Germinal center (tissue), 1 donor: ENCODE measurements at regions not wholly inside any gene's neighbourhood (a gene's known extent, or its start where the extent isn't known, plus 50 kb on each side); places are given as distances from the start of the nearest gene placed in this dataset.

Experiments used
- DNase-seq: peaks from one replicate; pipeline ENCODE4 v3.0.0; 2012; ENCODE audit warnings: mixed read lengths, low spot score

DNA sequence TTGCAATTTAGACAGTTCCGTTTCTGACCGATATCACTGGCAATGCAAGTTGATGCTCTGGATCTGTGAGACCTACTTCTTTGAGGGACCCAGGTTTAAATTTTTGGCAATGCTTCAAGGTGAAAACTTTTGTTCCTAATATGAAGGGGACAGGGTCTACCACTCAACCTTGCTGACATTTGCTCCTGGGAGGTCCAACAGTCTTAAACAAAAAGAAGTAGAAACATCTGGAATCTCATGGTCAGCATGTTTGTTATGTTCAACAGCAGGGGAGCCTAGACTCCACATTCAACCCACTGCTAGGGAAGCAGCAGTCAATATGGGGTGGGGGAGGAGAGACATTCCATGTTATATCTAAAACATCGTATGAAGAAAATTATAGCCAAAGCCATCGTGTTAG lies 196.4 kb downstream of the SIM1 start:
- no peak for DNase-seq

DNA sequence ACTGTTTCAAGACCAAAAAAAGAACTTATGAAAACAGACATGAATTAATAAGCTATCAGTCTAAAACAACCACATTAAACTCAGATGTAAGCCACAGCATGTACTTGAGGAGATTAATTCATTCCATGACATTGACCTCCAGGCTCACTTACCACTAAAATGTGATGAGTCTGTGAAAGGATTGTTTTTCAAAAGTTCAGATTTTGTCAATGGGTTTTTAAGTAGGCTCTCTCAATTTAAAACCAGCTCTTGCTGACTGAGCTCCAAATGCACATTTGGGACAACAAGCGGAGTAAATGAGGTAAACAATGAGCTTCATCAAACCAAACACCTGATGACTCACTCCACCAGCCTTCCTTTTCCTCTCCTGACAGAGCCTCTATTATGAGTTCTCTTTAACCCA lies 197.0 kb downstream of the SIM1 start:
- no peak for DNase-seq

DNA sequence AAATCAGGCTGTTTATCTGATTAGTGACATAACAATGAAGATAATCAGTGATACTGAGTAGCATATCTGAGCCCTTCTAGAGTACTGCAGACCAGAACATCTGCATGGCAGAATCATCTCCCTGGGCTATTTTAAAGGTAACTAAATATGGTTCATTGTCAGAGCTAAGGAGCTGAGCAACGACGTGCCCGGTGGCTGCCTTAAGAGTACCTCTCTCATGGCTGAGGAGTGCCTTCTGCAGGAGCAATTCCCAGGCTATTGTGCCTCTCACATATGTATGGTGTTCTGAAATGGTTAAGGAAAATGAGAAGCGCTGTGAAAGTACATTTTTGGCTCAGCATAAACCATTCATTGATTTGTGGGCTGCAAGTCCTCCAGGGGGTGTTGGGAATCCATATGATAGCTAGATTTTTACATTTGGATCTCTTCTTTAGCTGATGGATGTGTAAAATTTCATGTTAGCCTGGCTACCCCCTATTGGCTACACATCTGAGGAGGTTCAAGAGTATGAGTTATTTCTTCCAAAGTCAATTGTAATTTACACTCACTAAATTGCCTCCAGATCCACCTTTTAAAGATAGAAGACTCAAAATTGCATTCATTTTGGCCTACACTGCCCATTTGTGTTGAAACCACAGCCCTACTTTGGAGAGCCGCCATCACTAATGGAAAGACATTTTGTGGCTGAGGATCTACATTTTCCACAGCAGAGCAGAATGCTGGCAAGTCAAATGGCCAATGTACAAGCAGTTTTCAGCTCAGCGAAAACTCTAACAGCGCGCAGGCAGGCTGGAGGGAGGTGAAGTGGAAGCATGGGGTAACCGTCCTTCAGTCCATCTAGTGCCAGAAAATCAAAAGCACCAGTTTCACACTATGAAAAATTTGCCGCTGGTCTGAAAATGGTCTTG lies 198.0 kb downstream of the SIM1 start:
- DNase-seq = no peak

DNA sequence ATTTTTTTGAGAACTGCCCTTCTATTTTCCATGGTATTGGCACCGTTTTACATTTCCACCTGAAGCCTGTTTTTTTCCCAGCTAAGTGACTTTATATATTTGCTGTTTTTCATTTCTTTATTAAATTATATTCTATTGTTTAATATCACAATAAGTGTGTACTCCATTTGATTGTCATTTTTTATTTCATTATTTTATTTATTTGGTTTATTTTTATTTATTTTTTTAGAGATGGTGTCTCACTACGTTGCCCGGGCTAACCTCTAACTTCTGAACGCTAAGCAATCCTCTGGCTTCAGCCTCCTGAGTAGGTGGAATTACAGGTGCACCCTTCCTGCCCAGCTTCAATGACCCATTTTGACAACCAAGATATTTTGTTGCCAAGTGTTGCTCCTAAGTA lies 202.6 kb downstream of the SIM1 start:
- DNase-seq = no peak

GRCh38 chr6:100261486-100261885 lies 203.2 kb downstream of the SIM1 start:
- DNase-seq = no peak

- no peak for DNase-seq
These were observed 204.1 kb downstream of the SIM1 start for GRCh38 chr6:100260584-100260983.

- no peak for DNase-seq
These were observed 204.9 kb downstream of the SIM1 start for GRCh38 chr6:100259865-100260264.

- DNase-seq = no peak
These were observed 206.0 kb downstream of the SIM1 start for GRCh38 chr6:100258752-100259151.

DNA sequence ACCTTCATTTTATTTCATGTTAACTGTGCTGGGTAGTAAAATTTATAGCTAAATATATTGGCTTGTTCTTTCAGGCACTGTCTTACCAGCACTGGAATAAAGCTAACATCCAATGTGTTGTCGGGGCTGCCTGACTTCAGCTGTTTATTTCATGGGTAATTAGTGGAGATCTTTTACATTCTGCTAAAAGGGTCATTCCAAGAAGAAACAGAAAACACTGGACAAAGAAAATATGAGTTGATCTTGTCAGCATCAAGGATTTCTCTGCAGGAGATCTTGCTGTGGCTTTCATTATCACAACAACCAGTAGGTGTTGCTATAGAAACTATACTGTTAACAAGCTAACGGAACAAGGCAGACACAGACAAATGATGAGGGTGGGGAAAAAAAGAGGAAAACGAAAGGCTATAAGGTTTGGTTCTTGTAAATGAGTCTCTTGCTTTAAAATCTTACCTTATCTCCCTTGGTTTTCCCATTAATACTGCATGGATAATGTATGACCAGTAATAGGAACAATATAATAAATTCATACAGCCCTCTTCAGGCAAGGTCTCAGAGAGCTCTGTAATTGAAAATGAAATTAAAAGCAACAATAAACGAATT lies 206.8 kb downstream of the SIM1 start:
- DNase-seq = no peak

- DNase-seq = no peak
These were observed 209.0 kb downstream of the SIM1 start for GRCh38 chr6:100255701-100256100.

DNA sequence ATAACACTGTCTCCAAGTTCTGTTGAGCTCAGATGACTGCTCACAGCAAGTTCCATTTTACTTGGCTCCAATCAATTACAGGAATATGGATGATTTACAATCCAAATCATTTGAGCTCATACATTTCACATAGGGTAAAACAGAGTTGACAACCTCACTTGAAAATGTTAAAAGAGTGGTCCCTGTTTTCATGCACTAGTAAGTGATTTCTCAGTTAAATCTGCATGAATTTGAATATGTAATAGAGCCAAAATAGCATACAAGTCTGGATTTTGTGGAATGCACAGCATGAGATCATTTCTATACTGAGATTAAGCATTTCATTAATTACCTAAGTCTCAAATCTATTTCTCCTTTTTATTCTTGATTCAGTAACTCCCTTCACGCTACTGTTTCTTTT lies 217.6 kb downstream of the SIM1 start:
- no peak for DNase-seq

- DNase-seq = no peak
These were observed 218.5 kb downstream of the SIM1 start for GRCh38 chr6:100246206-100246605.

DNA sequence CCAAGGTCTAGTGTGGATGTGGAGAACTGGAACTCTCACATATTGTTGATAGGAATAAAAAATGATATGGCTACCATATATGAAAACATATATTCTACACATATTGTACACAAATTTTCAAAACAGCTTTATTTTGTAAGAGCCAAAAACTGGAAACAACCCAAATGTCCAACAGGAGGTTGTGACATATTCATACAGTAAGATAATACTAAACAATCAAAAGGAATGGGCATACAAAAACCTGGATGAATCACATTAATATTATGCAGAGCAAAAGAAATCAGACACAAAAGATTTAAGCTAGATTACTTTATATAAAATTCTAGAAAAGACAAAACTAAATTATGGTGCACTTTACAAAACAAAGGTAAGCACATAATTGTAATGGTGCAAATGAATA lies 223.9 kb downstream of the SIM1 start:
- DNase-seq = no peak

DNA sequence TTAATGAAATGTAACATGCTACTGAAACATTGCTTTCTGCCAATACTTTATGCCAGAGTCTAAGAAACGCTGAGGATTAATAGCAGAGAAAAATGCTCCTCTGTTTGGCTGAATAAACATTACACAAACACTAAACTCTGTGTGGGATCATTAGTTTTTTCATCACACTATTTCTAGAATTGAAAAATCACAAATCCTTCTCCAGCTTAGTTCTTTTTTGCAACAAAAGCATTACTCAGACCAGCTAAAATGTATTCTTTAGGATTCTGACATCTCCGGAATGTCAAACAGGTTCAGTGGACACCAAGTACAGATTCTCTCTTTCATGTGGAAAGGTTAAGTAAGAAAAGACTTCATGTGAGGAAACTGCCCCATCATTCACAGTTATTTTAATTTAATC lies 226.9 kb downstream of the SIM1 start:
- DNase-seq = no peak

DNA sequence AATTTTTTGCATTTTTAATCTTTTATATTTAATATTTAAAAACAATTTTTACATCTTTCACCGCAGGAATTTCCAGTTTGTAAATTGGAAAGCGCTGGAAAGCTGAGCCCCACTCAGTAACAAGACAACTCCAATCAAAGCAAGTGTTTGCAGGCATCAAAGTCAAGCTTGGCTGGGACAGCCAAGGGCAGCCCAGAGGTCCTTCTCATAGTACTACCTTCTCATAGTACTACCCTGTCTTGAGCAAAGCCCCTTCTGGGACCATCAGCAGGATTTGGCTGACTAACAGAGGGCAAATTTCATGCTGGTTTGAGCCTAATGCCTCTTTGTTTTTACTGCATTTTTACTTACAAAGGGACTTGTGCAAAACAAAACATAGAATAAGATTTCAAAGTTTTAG lies 228.3 kb downstream of the SIM1 start:
- DNase-seq = no peak

DNA sequence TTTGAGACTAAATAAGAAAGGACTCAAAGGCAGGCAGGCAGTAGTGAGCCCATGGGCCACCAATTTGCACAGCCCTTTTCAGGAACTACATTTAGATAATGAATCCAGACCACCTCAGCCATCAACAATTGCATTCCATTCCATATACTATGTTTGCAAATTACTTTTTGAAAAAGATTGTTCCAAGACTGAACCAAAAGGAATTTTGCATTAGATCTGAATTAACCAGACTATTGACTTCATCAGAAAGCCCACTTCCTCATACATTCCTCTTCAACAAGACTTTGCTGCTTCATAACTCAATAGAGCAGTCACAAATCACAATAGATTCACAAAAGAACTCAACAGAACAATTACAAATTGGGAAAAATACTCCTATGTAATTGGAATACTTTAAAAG lies 229.1 kb downstream of the SIM1 start:
- DNase-seq = no peak

DNA sequence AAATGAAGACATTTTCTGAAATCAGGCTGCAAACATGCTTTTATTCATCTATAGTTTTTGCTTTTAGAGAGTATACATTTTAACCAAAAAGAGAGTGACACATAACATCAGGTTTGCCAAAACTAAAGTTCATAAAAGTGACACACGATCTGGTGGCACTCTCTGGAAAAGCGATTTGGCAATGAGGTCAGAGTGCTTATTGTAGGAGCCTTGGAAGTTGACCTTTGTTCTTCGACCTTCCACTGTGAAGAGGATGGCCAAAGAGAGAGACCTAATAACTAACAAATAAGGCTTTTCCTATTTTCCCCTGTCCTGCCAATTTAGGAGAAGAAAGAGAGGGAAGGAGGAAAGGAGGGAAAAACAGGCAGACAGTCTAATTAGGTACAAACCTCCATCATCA lies 230.1 kb downstream of the SIM1 start:
- no peak for DNase-seq

GRCh38 chr6:100232781-100233573 lies 231.7 kb downstream of the SIM1 start:
- no peak for DNase-seq

DNA sequence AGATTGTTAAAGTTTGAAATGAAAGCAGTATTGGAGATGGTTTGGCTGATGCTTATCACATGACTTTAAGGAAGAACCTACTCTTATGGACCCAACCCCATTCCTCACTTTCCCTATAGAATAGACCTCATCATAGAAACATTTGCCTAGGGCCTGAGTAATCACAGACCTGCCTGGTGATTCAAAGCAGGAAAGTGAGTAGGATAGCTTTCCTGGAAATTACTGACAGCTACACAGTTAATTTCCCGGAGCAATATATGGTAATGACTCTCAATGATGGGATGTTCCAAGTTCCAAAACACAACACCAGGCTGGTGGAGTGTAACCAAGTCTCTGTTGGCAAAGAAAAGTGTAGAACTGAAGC lies 233.8 kb downstream of the SIM1 start:
- no peak for DNase-seq

GRCh38 chr6:100230115-100230952 lies 234.4 kb downstream of the SIM1 start:
- no peak for DNase-seq

DNA sequence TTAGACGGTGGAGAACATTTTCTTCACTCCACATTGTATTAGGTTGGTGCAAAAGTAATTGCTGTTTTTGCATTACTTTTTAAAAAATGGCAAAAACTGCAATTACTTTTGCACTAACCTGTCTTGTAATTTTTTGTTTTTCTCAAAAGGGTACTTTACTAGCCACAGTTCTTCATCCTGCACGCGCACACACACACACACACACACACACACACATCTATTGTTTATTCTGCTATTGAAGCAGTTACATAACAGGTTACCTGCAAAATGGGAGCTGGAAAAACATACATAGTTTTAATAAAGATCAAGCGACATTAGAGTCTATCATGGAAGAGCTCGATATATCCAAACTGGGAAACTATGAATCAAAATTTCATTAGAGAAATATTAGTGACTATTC lies 235.2 kb downstream of the SIM1 start:
- no peak for DNase-seq

- DNase-seq = peak; percentile 78
These were observed 234.9 kb upstream of the MCHR2 start for GRCh38 chr6:100228834-100229441.
